OCI-LY3 (cell line): ENCODE measurements at regions not wholly inside any gene's neighbourhood (a gene's known extent, or its start where the extent isn't known, plus 50 kb on each side); places are given as distances from the start of the nearest gene placed in this dataset.
A peak's percentile ranks its signal among the peaks of the same experiment; 100 is the strongest.

Experiments used
- H2AFZ ChIP-seq: fragments of 200-600, 300-600 bp; shearing (Covaris generic); 2 replicates; pipeline ENCODE4 v1.6.0; 2014; ENCODE audit warnings: antibody characterized with exemption, low read depth, low read length
- H3K27ac ChIP-seq: fragments of 200-600, 300-600 bp; sonication (generic); 2 replicates; pipeline ENCODE4 v1.5.1; 2014; ENCODE audit warnings: mild to moderate bottlenecking, low read length, moderate library complexity, mixed read lengths
- H3K27me3 ChIP-seq: fragments of 200-600, 300-600 bp; sonication (generic); 2 replicates; pipeline ENCODE4 v1.6.1; 2014; ENCODE audit warnings: low read depth, low read length, mixed read lengths
- H3K36me3 ChIP-seq: fragments of 200-600, 300-600 bp; sonication (generic); replicated peaks from 2 replicates; pipeline ENCODE3; 2014; ENCODE audit warnings: low read depth, low read length, mixed read lengths
- H3K4me1 ChIP-seq: fragments of 300-600, 200-600 bp; sonication (generic); 2 replicates; pipeline ENCODE4 v1.6.1; 2014; ENCODE audit warnings: low read length, mixed read lengths
- H3K4me2 ChIP-seq: fragments of 200-600, 300-600 bp; sonication (generic); 2 replicates; pipeline ENCODE4 v1.6.1; 2014; ENCODE audit warnings: low read length, mixed read lengths
- H3K4me3 ChIP-seq: fragments of 300-600, 200-600 bp; sonication (generic); 2 replicates; pipeline ENCODE4 v1.5.1; 2014; ENCODE audit warnings: antibody characterized with exemption, mild to moderate bottlenecking, low read length, moderate library complexity
- H3K79me2 ChIP-seq: fragments of 300-600, 200-600 bp; shearing (Covaris generic); 2 replicates; pipeline ENCODE4 v1.6.1; 2014; ENCODE audit warnings: mild to moderate bottlenecking, low read length, mixed read lengths
- H3K9ac ChIP-seq: fragments of 300-600, 200-600 bp; shearing (Covaris generic); 2 replicates; pipeline ENCODE4 v1.6.0; 2014; ENCODE audit warnings: mild to moderate bottlenecking, low read length, moderate library complexity
- H3K9me3 ChIP-seq: fragments of 200-600, 300-600 bp; shearing (Covaris generic); 2 replicates; pipeline ENCODE4 v1.6.1; 2014; ENCODE audit warnings: low read length, mixed read lengths; ENCODE audit not compliant: insufficient read depth
- H4K20me1 ChIP-seq: fragments of 200-600, 300-600 bp; sonication (generic); 2 replicates; pipeline ENCODE4 v1.6.1; 2016; ENCODE audit warnings: low read length, mixed read lengths; ENCODE audit not compliant: insufficient read depth
- EZH2phosphoT487 ChIP-seq: fragments of 200-600 bp; shearing (Covaris generic); IDR thresholded peaks from 2 replicates; pipeline ENCODE4 v1.6.1; 2018; ENCODE audit warnings: antibody characterized with exemption, mixed run types, low read depth
- TF ChIP-seq, protein P1 (sequence below): fragments of 200-600, 300-600 bp; sonication (generic); IDR thresholded peaks from 2 replicates; pipeline ENCODE4 v1.5.1; 2014; ENCODE audit warnings: antibody characterized with exemption, low read length, low read depth

DNA sequence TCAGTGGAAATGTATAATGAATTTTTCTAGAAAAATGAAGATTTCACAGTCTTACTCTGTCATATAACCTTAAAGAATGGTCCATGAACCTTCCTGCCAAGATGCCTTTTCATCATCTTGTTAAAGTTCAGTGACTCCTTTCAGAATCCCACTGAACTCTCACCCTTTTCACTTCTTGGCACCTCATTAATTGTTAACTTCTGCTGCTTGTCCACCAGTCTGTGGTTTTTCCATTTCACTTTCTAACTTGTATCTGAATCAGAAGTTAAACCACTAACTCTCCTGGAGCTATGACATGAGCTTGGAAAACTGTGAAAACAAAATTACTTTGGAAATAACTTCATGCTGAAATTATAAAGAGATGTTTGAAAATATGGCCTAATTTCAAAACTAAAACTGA, 281.2 kb upstream of the ALCAM start:
- Histone ChIP-seq H3K4me2 (no peak overlapping the region), H3K27me3 (no peaks in the 10 kb centered on the region), H3K27ac (no peak overlapping the region), H4K20me1 (no peaks in the 10 kb centered on the region), H3K9ac (no peak overlapping the region), H3K4me1 (0 out of 2 replicates have a peak, but pooled peaks cover 3% of the 10 kb centered on the region), H3K79me2 (no peaks in the 10 kb centered on the region), H3K4me3 (no peak overlapping the region), H2AFZ (no peak overlapping the region), H3K9me3 (no peaks in the 10 kb centered on the region), H3K36me3 (no peaks in the 10 kb centered on the region)
- TF ChIP-seq EZH2phosphoT487, result no peak
- TF ChIP-seq, protein P1, sequence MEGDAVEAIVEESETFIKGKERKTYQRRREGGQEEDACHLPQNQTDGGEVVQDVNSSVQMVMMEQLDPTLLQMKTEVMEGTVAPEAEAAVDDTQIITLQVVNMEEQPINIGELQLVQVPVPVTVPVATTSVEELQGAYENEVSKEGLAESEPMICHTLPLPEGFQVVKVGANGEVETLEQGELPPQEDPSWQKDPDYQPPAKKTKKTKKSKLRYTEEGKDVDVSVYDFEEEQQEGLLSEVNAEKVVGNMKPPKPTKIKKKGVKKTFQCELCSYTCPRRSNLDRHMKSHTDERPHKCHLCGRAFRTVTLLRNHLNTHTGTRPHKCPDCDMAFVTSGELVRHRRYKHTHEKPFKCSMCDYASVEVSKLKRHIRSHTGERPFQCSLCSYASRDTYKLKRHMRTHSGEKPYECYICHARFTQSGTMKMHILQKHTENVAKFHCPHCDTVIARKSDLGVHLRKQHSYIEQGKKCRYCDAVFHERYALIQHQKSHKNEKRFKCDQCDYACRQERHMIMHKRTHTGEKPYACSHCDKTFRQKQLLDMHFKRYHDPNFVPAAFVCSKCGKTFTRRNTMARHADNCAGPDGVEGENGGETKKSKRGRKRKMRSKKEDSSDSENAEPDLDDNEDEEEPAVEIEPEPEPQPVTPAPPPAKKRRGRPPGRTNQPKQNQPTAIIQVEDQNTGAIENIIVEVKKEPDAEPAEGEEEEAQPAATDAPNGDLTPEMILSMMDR, result no peak

DNA sequence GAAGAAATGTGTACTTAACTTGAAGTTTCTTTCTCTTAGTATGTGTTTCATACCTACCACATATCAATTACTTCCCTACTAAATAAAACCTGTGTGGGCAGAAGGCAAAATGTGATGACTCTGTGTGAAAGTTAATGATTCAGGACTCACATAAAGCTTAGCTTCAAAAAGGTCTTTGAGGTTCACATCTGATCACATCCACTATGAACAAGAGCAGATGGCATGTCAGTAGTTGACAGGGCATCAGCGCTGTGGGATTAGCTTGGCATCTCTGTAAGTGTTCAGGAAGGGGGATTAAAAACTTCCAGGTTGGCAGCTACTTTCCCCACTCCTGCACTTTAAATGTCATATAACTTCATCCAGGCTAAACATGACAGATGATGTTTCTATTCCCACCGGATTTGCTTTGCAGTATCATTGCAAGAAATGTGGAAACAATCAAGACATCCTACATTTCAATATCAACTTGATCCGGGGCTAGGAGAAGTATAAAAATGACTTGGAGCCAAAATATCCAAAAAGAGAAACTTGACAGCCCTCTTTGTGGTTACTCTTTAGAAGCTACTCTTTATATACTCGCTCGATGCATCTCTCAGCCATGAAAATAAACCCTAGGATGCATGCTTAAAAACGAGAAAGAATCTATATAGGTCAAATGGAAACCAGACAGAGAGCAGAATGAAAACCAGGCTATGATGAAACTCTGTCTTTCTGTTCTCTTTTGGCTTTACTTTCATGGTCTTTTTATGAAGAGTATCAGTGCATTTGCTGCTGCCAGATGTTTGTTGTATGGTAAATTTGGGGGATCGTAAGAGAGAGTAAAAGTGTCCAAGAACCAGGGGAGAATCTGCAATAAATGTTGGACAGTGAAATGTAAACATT, 273.1 kb upstream of the ALCAM start:
- Histone ChIP-seq H3K27ac (peak overlapping the region; percentile 15; the same call in 1 of the 2 replicates), H3K9me3 (peaks cover 4% of the 10 kb centered on the region; the same call in 1 of the 2 replicates), H3K79me2 (no peaks in the 10 kb centered on the region), H3K4me1 (peaks cover 17% of the 10 kb centered on the region), H3K4me2 (peak overlapping the region; percentile 51), H3K4me3 (peak overlapping the region; percentile 1; the same call in 1 of the 2 replicates), H3K27me3 (no peaks in the 10 kb centered on the region), H2AFZ (no peak overlapping the region), H3K36me3 (no peaks in the 10 kb centered on the region), H3K9ac (no peak overlapping the region), H4K20me1 (no peaks in the 10 kb centered on the region)
- TF ChIP-seq, protein P1, result no peak
- no peak for TF ChIP-seq EZH2phosphoT487

DNA sequence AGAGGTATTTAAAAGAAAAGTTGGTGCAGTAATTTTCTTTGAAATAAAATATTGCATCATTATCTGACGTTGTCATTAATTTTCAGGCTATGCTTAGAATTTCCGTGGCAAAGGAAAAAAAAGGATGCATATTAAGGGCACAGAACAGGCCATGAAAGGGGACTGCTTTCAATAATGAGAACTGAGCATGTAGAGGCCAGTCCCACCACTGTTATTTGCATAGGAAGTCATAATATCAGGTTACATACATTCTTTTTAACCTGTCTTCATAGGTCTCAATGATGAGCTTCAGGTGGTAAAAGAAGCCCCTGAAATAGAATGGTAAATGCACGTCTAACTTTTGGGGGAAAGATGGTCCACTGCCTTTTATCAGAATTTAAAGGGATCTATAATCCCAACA, 272.1 kb upstream of the ALCAM start:
- Histone ChIP-seq H3K79me2 (no peaks in the 10 kb centered on the region), H3K36me3 (no peaks in the 10 kb centered on the region), H2AFZ (no peak overlapping the region), H3K9me3 (peaks cover 4% of the 10 kb centered on the region; the same call in 1 of the 2 replicates), H3K9ac (no peak overlapping the region), H3K4me2 (peak overlapping the region; percentile 51), H3K4me1 (peaks cover 17% of the 10 kb centered on the region), H3K4me3 (no peak overlapping the region), H4K20me1 (no peaks in the 10 kb centered on the region), H3K27ac (no peak overlapping the region), H3K27me3 (no peaks in the 10 kb centered on the region)
- TF ChIP-seq, protein P1, result no peak
- TF ChIP-seq EZH2phosphoT487, result no peak

DNA sequence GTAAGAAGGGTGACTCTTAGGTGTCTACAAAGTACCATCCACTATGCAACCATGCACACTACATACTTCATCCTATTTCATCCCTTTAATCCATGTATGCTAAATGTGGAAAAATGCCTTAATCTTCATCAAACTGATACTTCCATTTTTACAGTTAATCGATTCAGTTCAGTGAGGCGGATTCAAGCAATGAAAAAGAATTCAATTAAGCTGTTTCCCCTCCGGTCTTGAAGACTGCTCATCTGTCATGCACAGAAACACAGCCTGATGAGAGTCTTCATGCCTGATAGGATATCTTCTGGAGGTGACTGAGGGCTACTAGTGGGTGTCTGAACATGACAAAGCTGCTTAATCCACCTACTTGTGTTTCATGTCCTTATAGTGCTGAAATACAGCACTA, 270.6 kb upstream of the ALCAM start:
- Histone ChIP-seq H4K20me1 (no peaks in the 10 kb centered on the region), H3K27me3 (no peaks in the 10 kb centered on the region), H3K79me2 (no peaks in the 10 kb centered on the region), H3K4me1 (peaks cover 17% of the 10 kb centered on the region), H3K4me3 (no peak overlapping the region), H3K9me3 (peaks cover 4% of the 10 kb centered on the region; the same call in 1 of the 2 replicates), H2AFZ (no peak overlapping the region), H3K4me2 (no peak overlapping the region), H3K36me3 (no peaks in the 10 kb centered on the region), H3K9ac (no peak overlapping the region), H3K27ac (no peak overlapping the region)
- TF ChIP-seq EZH2phosphoT487, result no peak
- TF ChIP-seq, protein P1, result no peak
